GM23248 (cell line): ENCODE measurements at regions not wholly inside any gene's neighbourhood (a gene's known extent, or its start where the extent isn't known, plus 50 kb on each side); places are given as distances from the start of the nearest gene placed in this dataset.

Experiments used
- DNase-seq: peaks from one replicate; pipeline ENCODE4 v3.0.0-alpha.2; 2015
- H2AFZ ChIP-seq: fragments of 200-600 bp; sonication (generic); 2 replicates; pipeline ENCODE4 v1.6.1; 2016; ENCODE audit warnings: antibody characterized with exemption
- H3F3A ChIP-seq: fragments of 200-600 bp; sonication (generic); 2 replicates; pipeline ENCODE4 v1.6.1; 2016; ENCODE audit warnings: mild to moderate bottlenecking, antibody characterized with exemption, mixed run types; ENCODE audit not compliant: insufficient read depth
- H3K27ac ChIP-seq: fragments of 200-600 bp; sonication (generic); 2 replicates; pipeline ENCODE4 v1.5.1; 2016; ENCODE audit warnings: mild to moderate bottlenecking
- H3K27me3 ChIP-seq: fragments of 200-600 bp; sonication (generic); replicated peaks from 2 replicates; pipeline ENCODE4 v1.6.1; 2016; ENCODE audit warnings: mild to moderate bottlenecking; ENCODE audit not compliant: insufficient read depth
- H3K36me3 ChIP-seq: fragments of 200-600 bp; sonication (generic); 2 replicates; pipeline ENCODE4 v1.6.1; 2016; ENCODE audit warnings: low read depth, mild to moderate bottlenecking
- H3K4me1 ChIP-seq: fragments of 200-600 bp; sonication (generic); 2 replicates; pipeline ENCODE4 v1.6.1; 2016; ENCODE audit warnings: mild to moderate bottlenecking; ENCODE audit not compliant: insufficient read depth
- H3K4me2 ChIP-seq: fragments of 200-600 bp; sonication (generic); one replicate; pipeline ENCODE4 v1.6.1; 2016; ENCODE audit warnings: mild to moderate bottlenecking; ENCODE audit not compliant: unreplicated experiment
- H3K4me3 ChIP-seq: fragments of 200-600 bp; sonication (generic); 2 replicates; pipeline ENCODE4 v1.5.1; 2016; ENCODE audit warnings: mild to moderate bottlenecking
- H3K79me2 ChIP-seq: fragments of 200-600 bp; sonication (generic); 2 replicates; pipeline ENCODE4 v1.6.1; 2016; ENCODE audit warnings: mild to moderate bottlenecking; ENCODE audit not compliant: insufficient read depth
- H3K9ac ChIP-seq: fragments of 200-600 bp; sonication (generic); 2 replicates; pipeline ENCODE4 v1.6.1; 2016; ENCODE audit warnings: mild to moderate bottlenecking
- H3K9me2 ChIP-seq: fragments of 200-600 bp; sonication (generic); 2 replicates; pipeline ENCODE4 v1.6.1; 2016; ENCODE audit warnings: mixed run types, mild to moderate bottlenecking, moderate library complexity; ENCODE audit not compliant: insufficient read depth
- H3K9me3 ChIP-seq: fragments of 200-600 bp; sonication (generic); one replicate; pipeline ENCODE4 v1.6.1; 2017; ENCODE audit warnings: low read depth
- H4K20me1 ChIP-seq: fragments of 200-600 bp; sonication (generic); 2 replicates; pipeline ENCODE4 v1.6.0; 2016; ENCODE audit not compliant: insufficient read depth
- EZH2 ChIP-seq: fragments of 200-600 bp; sonication (generic); IDR thresholded peaks from 2 replicates; pipeline ENCODE4 v1.6.1; 2018; ENCODE audit warnings: antibody characterized with exemption, mild to moderate bottlenecking; ENCODE audit not compliant: insufficient read depth, poor library complexity, severe bottlenecking
- EZH2phosphoT487 ChIP-seq: fragments of 200-600 bp; sonication (generic); IDR thresholded peaks from 2 replicates; pipeline ENCODE4 v1.6.1; 2018; ENCODE audit warnings: antibody characterized with exemption, moderate library complexity, mild to moderate bottlenecking, low read depth; ENCODE audit not compliant: insufficient read depth
- WGBS, 2 experiments: methylation state at CpG; one replicate each; pipeline ENCODE4 v1.1.6; 2015 to 2017; ENCODE audit warnings: low lambda C conversion rate in 2 of 2, low coverage in 1 of 2; ENCODE audit errors: missing lambda C conversion rate in 2 of 2; 5-methylcytosine and 5-hydroxymethylcytosine counted together
- in situ Hi-C: fragments of 300-500 bp; cut with MboI; formaldehyde crosslinking; loops from 2 replicates; pipeline ENCODE4 v1.15.0; 2020

GRCh38 chr20:50291254-50292078 is 100.8 kb downstream of the CEBPB start:
- Histone ChIP-seq H3K79me2 (no peaks in the 10 kb centered on the region), H3K9me2 (no peaks in the 10 kb centered on the region), H3K27me3 (no peaks in the 10 kb centered on the region), H3K9ac (peak overlapping the region; percentile 62), H3K27ac (peak overlapping the region; percentile 61; the same call in 1 of the 2 replicates), H3K36me3 (no peaks in the 10 kb centered on the region), H2AFZ (no peak overlapping the region), H4K20me1 (no peaks in the 10 kb centered on the region), H3K4me3 (no peak overlapping the region), H3K4me1 (peaks cover 26% of the 10 kb centered on the region), H3K9me3 (no peaks in the 10 kb centered on the region), H3F3A (peaks cover 22% of the 10 kb centered on the region; the same call in 1 of the 2 replicates), H3K4me2 (no peak overlapping the region)
- WGBS, 2 experiments, result 86 to 90% methylated on average over 16 of the region's 16 CpGs
- in situ Hi-C loops, result no loop called here
- TF ChIP-seq EZH2phosphoT487, result no peak
- no peak for TF ChIP-seq EZH2
- no peak for DNase-seq

GRCh38 chr20:50292079-50292590 is 101.5 kb downstream of the CEBPB start:
- H3K27me3 ChIP-seq, result no peaks in the 10 kb centered on the region
- no peaks in the 10 kb centered on the region for H3K9me3 ChIP-seq
- H3K9me2 ChIP-seq, result no peaks in the 10 kb centered on the region
- no peaks in the 10 kb centered on the region for H3K36me3 ChIP-seq
- H2AFZ ChIP-seq, result peak overlapping the region; percentile 8; the same call in 1 of the 2 replicates
- H3K4me2 ChIP-seq, result peak overlapping the region; percentile 10
- WGBS, 2 experiments, result 29 to 43% methylated on average over 5 to 8 of the region's 8 CpGs
- H3K4me3 ChIP-seq, result no peak overlapping the region
- DNase-seq, result no peak
- peak overlapping the region; percentile 61 for H3K27ac ChIP-seq
- no peaks in the 10 kb centered on the region for H4K20me1 ChIP-seq
- no peak for TF ChIP-seq EZH2phosphoT487
- in situ Hi-C loops, result no loop called here
- peaks cover 19% of the 10 kb centered on the region for H3K4me1 ChIP-seq
- no peaks in the 10 kb centered on the region for H3K79me2 ChIP-seq
- peaks cover 15% of the 10 kb centered on the region; the same call in 1 of the 2 replicates for H3F3A ChIP-seq
- peak overlapping the region; percentile 62 for H3K9ac ChIP-seq

- H3K36me3 ChIP-seq, result no peaks in the 10 kb centered on the region
- peak; percentile 94 for DNase-seq
- H4K20me1 ChIP-seq, result no peaks in the 10 kb centered on the region
- H2AFZ ChIP-seq, result peak overlapping the region; percentile 8; the same call in 1 of the 2 replicates
- no peaks in the 10 kb centered on the region for H3K9me2 ChIP-seq
- no peaks in the 10 kb centered on the region for H3K27me3 ChIP-seq
- peak overlapping the region; percentile 61 for H3K27ac ChIP-seq
- H3K9ac ChIP-seq, result peak overlapping the region; percentile 62
- no peaks in the 10 kb centered on the region for H3K9me3 ChIP-seq
- in situ Hi-C loops, result no loop called here
- H3K4me1 ChIP-seq, result peaks cover 15% of the 10 kb centered on the region
- no peaks in the 10 kb centered on the region for H3K79me2 ChIP-seq
- WGBS, 2 experiments, result 33 to 34% methylated on average over 25 to 26 of the region's 26 CpGs
- H3F3A ChIP-seq, result 0 out of 2 replicates have a peak, but pooled peaks cover 15% of the 10 kb centered on the region
- H3K4me2 ChIP-seq, result peak overlapping the region; percentile 10
- H3K4me3 ChIP-seq, result no peak overlapping the region
- TF ChIP-seq EZH2 (no peak), EZH2phosphoT487 (no peak)
Observed at GRCh38 chr20:50292591-50293283, 102.1 kb downstream of the CEBPB start.

GRCh38 chr20:50293284-50294139 is 102.9 kb downstream of the CEBPB start:
- Histone ChIP-seq H3K27me3 (no peaks in the 10 kb centered on the region), H3K79me2 (no peaks in the 10 kb centered on the region), H3K36me3 (no peaks in the 10 kb centered on the region), H3K9ac (no peak overlapping the region), H3K4me3 (no peak overlapping the region), H3K27ac (peak overlapping the region; percentile 61), H3K4me1 (peaks cover 15% of the 10 kb centered on the region), H3K9me3 (no peaks in the 10 kb centered on the region), H3F3A (0 out of 2 replicates have a peak, but pooled peaks cover 15% of the 10 kb centered on the region), H3K4me2 (no peak overlapping the region), H3K9me2 (no peaks in the 10 kb centered on the region), H2AFZ (no peak overlapping the region), H4K20me1 (no peaks in the 10 kb centered on the region)
- 86 to 89% methylated on average over 18 to 21 of the region's 21 CpGs for WGBS, 2 experiments
- DNase-seq, result no peak
- TF ChIP-seq EZH2, result no peak
- TF ChIP-seq EZH2phosphoT487, result no peak
- in situ Hi-C loops, result no loop called here
